ENCODE measurements at regions not wholly inside any gene's neighbourhood (a gene's known extent, or its start where the extent isn't known, plus 50 kb on each side); places are given as distances from the start of the nearest gene placed in this dataset.

DNA sequence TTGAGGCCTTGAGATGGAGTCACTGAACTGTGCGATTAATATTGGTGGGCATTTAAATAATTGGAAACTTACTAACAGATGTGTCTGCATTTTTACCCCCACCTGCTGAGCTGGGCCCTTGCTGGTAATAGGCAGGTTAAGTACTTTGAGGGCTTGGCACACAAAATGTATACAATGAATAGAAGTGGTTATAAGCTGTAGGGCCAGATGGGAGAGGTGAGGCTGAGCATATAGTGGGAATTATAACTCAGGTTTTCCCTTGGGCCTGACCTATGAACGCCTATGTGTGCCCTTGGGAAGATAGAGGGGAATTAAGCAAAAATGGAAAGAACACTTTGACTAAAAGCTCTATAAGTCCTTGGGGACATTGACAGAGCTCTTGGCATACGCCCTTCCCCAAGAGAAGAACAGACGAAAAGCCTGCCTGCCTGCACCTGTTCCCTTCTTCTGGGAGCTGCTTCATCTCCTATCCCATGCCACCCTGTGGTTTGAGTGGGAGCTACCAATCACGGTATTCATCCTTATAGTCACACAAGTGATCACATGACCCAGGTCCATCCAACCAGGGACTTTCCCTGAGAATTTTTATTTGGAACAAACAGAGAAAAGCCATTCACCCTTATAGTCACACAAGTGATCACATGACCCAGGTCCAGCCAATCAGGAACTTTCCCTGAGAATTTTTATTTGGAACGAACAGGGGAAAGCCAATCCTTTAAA, 260.7 kb upstream of the CSF3R start:
- DNase-seq: no peak

DNA sequence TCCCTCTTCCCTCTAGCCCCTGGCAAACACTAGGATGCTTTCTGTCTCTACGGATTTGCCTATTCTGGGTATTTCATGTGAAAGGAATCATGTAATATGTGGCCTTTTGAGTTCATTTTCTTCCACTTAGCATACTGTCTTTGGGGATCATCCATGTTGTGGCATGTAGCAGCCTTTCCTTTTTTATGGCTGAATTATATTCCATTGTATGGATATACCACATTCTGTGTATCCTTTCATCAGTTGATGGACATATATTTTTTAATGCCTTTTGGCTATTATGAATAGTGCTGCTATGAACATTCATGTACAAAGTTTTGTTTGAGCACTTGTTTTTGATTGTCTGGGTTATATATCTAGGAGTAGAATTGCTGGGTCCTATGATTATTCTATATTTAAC, 258.4 kb upstream of the CSF3R start:
- no peak for DNase-seq

DNA sequence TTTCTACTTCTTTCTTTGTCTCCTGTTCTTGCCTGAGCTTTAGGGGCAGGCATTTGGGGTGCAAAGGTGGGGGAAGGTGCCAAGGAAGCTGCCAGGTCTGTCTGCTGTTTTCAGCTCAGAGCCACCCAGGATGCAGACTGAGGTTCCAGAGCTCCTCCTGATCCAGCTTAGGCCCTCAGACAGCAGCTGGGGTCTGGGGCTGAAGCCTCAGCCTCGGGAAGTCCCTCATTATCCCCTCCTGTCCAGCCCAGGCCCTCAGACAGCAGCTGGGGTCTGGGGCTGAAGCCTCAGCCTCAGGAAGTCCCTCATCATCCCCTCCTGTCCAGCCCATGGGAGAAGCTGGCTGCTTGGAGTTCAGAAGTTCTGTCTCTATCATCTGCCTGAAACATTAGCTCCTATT, 257.7 kb upstream of the CSF3R start:
- DNase-seq: no peak

DNA sequence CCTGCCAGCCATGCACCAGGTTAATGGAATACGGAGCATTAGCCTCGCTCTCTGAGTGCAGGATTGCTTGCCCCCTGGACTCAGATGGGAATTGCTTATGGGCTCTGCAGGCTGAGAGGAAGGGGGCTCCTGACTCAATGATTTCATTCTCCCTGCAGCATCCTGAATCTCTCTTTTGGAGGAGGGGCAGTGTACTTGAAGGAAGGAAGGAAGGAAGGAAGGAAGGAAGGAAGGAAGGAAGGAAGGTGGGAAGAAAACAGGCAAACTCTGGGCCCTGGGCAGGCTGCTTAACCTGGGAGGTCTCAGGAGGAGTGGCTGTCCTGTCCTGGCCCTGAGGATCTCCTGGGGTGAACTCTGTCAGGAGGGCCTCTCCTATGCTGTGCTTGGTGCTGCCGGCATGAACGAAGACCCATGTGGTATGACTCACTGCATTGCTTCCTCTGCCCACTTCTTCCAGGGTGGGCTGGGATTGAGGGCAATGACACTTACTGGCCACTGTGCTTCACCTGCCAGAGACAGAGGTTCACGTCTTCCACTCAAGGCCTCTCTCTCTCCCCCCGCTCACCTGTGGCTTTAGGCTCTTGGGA, 257.1 kb upstream of the CSF3R start:
- no peak for DNase-seq

DNA sequence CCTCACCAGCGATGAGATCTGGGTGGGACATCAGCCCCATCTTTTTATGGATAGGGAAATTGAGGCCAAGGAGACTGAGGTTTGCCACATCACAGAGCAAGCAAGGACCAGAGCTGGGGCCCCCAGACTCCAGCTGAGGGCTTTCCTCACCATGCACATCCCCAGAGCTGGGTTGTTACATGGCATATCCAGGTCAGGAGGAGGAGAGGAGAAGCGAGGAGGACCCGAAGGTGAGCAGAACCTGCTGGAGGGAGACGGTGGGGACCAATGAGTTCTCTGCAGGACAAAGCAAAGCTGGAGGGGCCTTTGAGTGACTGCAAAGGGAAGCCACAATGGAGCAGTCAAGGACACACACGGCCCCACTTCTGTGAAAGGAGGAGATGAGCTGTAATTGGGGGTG, 255.5 kb upstream of the CSF3R start:
- no peak for DNase-seq

DNA sequence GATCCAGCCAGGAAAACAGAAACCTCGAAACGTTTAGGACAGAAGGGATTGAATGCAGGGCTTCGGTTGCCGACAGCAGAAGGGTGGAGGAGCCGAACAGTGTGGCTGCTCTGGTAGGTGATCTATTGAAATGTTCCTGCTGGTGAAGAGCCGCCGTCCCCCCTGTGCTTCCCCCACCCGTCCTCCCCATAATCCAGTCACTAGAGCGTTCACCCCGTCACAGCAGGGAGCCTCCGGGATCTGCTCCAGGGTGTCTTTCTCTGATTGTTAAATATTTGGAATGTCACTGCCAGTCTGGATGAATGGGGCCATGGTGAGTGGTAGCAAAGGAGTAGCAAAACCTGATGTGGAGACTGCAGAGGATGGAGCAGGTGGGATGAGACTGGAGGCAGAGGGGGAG, 255.1 kb upstream of the CSF3R start:
- DNase-seq: no peak

DNA sequence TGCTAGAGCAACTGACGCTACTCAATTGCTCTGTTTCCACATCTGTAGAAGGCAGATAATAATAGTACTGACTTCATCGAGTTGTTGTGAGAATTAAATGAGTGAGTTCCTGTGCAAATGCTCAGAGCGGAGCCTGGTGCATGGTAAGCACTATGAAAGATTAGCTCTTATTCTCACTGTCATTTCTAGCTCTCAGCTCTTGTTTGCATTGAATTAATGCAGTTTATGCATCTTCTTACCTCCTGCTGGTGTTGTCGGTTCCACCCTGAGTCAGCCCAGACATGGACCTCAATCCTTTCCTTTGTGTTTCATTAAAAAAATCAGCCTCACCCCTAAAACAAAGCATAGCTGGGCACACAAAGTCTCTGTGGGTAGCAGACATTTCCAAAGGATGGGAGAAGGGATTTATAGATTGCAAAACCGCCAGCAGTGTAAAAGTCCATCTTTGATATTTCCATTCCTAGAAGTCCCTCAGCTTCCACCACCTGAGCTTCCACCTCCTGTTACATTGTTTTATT, 254.4 kb upstream of the CSF3R start:
- no peak for DNase-seq

DNA sequence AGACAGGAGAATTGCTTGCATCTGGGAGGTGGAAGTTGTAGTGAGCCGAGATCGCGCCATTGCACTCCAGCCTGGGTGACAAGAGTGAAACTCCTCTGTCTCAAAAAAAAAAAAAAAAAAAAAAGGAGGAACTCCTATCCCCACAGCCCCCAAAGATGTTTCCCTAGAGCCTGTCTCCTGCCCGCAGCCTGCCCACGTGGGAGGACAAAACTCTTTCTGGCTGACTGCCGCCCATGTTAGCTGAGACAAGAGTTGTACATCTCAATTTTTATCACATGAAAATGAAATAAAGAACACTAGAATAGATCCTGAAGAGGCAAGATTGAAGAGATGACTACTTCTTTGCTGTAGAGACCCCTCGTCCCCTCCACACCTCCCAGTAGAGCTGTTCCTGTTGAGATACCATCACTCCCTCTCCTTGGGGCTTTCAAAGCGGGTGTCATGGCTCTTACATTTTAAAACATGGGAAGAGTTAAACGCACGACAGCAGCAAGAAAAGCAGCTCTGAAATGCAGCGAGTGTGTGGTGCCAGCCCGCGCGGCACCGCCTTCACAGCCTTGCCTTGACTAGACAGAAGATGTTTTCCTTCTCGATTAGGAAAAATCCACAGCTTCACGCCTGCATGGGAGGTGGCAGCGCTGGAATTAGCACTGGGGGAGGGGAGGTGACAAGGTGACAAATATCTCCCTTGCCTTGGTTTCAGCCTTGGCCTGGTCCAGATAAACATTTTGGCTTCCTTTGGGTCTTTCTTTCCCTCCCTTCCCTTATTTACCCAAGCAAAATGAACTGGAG, 253.4 kb upstream of the CSF3R start:
- no peak for DNase-seq

DNA sequence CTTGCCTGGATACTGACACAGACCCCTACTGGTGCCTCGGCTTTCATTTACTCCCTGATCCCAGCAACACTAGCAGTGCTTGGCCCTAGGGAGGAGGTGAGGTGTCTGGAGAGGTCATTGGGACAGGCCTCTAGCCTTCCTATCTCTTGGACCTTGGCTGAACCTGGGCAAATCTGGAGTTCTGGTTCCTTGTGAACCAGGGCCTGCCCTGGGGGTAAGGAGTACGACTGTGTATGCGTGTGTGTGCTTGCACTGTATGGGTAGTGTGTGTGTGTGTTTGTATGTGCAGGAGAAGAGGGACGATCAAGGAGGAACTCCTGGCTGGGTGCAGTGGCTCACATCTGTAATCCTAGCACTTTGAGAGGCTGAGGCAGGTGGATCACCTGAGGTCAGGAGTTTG, 252.7 kb upstream of the CSF3R start:
- no peak for DNase-seq

DNA sequence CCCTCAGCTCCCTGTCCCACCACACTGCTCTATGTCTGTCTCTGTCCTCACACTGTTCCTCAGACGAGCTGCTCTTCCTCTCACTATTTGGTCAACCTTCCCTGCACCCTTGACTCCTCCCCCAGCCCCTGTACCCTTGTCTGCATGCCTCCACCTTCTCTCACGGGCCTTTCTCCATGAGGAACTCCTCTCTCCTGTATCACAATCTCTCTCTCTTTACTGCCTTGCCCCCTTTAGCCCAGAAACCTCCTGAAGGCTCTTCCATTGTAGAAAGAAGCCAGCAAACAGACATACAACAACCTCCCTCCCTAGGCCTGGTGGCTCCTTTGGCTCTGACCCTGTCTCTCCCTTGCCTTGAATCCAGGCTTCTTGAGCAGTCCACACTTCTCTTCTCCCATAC, 251.6 kb upstream of the CSF3R start:
- no peak for DNase-seq

DNA sequence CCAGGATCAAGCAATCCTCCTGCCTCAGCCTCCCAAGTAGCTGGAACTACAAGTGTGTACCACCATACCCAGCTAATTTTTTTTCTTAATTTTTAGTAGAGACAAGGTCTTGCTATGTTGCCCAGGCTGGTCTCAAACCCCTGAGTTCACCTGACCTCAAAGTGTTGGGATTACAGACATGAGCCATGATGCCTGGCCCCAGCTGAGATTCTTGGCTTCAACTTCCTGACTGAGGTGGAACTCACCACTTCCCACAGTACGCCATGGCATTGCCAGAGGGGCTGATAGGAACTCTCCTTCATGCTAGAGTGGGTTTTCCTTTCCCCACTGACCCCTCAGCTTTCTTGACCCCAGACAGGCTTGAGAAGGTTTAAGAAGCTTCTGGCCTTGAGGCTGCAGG, 251.0 kb upstream of the CSF3R start:
- no peak for DNase-seq

DNA sequence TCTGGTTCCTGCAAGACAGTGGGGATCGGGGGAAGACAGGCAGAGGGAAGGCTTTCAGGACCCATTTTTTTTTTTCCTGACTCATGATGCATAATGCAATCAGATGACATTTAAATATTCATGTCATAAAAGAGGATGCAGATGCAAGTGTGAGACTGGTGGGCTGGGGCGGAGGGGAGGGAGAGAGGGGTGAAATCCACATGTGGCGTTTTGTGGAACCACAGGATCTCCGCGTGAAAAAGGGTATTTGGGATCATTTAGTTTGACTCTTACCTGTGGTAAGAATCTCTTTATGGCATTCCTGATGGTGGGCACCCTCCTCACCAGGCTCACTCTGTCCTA, 249.3 kb upstream of the CSF3R start:
- DNase-seq: no peak

DNA sequence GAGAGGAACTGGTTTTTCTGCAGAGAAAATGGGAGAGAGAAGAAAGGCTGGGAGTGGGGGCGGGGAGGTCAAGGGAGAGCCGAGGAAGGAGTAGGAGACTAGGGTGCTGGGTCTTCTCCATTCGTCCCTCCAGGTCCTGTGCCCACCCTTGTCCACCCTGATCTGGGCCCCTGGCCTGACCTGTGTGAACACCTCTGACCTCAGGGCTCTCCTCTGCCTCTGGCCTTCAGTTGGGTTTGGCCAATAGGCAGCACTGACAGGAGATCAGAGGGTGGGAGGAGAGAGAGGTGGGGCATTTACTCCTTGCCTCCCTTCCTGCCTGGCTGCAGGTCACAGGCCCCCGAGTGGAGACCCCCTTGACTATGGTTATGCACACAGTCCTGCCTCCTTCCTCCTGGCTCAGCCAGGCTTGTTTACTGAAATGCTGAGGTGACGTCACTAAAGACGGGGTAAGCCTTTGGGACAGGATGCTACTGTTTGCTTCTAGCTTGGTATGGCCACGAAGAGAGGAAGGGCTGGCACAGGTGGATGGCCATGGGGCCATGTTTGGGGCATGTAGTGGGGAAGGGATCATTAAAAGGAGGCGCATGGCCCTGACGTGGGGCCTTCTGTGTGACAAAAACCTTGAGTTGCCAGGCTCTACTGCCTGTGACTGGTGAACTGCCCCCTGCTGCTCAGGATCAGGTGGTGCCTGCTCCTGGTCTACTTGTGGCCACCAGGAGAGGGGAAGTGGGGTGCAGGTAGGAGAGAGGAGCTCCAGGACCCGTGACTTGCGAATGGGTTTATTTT, 248.7 kb upstream of the CSF3R start:
- DNase-seq: peak; percentile 9

DNA sequence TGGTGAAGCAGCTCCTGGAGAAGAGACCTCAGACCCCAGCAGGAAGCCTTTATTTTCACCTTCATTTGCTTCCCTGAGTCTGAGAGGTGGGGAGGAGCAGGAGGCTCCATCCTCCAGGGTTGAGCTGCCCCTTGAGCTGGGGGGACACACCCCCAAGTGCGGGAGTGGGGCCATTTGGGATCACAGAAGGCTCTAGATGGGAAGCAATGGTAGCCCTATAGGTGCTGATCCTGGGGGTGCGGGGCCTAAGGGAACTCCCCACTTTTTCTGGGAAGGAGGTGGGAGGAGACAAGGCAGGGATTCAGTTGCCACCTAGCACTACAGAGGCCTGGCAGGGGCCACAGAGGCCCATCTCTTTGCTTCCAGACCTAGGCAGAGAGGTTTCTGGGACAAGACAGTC, 247.9 kb upstream of the CSF3R start:
- no peak for DNase-seq

DNA sequence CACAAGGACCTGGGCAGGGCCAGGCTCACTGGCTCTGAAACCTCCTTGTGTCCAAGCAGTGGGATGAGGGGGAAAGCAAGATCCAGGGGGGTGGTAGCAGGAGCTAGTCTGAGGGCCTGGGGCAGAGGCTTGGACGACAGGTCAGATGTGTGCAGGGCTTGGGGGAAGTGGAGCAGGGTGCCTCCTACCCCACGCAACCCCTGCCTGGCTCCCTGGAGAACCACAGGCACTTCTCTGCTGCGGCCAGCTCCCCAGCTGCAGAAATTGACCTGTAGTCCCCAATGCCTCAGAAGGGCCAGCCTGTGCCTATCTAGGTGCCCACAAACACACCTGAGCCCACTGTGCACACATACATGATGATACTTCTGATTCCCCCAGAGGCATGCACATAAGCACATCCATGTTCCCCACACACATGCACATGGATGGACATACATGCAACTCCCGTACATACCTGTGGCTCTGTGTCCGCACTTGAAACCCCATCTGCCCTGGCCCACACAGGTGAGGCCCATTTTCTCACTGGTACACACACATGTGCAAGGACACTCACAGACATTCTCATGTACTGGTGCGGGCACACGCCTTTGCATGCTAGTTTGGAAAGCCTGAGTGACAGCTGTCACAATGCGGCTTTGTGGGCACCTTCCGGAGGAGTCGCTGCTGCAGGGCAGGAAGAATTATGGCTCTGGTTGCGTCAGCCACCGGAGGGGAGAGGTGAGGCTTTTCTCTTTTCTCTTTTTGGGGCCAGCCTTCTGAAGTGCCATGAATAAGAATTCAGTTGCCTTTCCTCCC, 247.2 kb upstream of the CSF3R start:
- DNase-seq: no peak

DNA sequence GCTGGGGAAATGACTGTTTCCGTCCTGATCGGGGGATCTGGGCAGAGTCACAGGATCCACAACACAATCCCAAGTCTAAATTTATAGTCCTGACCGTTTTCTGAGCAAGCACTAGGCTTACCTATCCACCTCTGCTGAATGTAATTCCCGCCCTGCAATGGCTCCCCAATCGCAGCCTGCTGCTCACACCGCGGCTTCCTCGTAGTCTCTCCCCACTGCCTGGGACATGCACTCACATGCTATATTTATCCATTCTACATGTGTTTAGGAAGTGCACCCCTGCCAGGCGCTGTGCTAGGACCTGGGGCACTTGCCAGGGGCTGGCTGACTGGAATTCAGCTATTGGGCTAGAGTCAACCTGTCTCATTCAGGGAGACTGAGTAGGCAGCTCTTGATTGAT, 246.6 kb upstream of the CSF3R start:
- DNase-seq: no peak

DNA sequence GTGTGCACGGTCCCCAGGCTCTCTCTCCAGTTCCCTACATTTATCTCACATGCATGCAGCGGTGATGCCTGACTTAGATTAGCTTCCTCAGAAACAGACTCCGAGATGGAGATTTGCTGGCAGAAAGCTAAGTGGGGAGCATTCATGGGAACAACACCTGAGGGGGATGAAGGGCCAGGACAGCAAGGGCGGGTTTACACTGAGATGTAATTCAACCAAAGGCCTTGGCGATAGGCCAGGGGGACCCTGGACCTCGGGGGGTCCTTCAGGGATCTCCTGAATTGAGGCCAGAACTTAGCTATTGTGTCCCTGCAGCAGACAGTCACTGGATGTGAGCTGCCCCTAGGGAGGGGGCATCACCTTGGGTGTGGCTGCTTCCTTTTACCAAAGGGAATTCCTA, 246.1 kb upstream of the CSF3R start:
- no peak for DNase-seq

DNA sequence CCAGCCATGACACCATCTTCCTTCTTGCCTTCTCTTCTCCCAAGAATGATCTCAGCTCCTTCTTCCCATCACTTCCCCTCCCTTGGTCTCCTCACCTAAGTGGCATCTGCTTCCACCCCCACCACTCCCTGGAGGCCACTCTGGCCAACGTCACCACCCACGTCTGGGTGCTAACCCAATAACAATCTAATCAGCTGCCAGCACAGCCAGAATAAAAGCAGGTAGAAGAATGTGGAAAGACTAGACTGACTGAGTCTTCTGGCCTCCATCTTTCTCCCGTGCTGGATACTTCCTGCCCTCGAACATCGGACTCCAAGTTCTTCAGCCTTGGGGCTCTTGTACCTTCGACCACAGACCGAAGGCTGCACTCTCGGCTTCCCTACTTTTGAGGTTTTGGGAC, 245.3 kb upstream of the CSF3R start:
- DNase-seq: no peak

DNA sequence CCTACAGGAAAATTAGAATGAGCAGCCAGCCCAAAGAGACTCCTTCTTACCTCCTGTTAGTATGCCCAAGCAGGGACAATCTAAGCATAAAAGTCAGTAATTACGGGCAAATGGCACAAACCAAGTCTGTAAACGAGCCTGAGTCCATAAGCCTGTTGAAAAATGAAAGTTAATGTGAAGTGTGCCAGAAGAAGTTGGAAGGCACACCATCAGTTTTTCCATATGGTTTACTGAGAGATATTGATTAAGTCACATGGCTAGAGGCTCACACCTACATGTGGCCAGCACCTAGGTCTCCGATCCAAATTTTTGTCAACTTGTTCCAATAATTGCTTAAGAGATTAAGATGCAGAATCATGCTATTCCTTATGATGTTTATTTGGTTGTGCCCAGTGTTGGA, 242.4 kb upstream of the CSF3R start:
- no peak for DNase-seq

DNA sequence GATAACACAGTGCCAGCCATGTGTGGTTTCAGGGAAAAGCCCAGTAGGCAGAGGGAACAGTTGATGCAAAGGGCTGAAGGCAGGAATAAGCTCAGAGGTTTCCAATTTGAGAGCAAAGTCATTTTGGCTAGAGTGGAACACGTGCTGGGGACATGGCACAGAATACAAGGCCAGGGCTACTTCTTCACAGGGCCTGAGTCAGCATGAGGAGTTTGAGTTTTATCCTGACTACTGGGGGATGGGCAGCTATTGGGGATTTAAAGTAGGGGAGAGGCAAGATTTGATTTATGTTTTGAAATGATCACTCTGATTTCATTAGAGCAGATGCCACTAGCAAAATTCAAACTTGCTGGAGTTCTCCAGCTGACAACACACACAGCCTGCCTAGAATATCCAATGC, 241.1 kb upstream of the CSF3R start:
- DNase-seq: no peak

DNA sequence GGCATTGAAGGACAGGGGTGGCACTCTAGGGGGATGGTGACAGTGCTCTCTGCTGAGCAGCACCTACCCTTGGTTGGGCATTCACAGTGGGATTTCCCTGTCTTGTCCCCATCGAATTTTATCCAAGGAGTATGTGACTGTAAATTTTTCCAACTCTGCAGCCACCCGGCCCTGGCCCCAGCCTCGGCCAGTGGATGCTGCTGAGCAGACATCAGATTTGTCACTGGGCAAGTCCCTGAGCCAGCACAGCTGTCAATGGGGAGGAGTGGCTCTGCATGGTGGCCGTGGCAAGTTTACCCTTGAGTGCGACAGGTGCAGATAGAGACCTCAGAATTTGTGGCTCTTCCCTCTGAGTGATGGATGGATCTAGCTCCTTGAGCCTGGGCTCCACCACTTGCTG, 240.2 kb upstream of the CSF3R start:
- DNase-seq: no peak

DNA sequence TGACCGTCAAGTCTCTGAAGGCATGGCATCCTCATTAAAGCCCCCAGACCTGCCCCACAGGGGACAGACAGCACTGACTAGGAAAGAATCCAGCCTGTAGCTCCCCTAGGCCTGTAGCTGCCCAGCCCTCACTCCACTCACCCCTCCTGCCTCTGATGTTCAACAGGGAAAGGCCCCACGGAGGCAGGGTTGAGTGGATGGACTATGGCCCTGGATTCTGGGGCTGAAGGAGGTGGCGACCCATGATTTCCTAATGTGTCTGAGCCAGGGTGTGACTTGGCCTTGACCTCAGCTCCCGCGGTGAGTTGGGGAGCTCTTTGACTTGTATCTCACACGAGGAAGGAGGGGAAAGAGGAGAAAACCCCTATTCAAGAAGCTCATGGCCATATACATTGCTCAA, 238.5 kb upstream of the CSF3R start:
- DNase-seq: no peak

DNA sequence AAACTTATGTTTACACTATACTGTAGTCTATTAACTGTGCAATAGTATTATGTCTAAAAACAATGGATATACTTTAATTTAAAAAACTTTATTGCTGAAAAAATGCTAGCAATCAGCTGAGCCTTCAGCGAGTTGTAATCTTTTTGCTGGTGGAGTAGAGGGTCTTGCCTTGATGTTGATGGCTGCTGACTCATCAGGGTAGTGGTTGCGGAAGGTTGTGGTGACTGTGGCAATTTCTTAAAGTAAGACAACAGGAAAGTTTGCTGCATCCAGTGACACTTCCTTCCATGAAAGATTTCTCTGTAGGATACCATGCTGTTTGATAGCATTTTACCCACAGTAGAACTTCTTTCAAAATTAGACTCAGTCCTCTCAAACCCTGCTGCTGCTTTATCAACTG, 234.7 kb upstream of the CSF3R start:
- no peak for DNase-seq

All from activated CD4-positive, alpha-beta T cell treated with anti-CD3 and anti-CD28 coated beads for 48 hours (primary cell).